HEK293 (cell line): ENCODE measurements at regions not wholly inside any gene's neighbourhood (a gene's known extent, or its start where the extent isn't known, plus 50 kb on each side); places are given as distances from the start of the nearest gene placed in this dataset.

Source experiments
- CTCF ChIP-seq: fragments of 450-650 bp; formaldehyde crosslinking; IDR thresholded peaks from 2 replicates; pipeline ENCODE4 v1.5.1; 2016; ENCODE audit warnings: missing biosample characterization, missing genetic modification characterization
- KLF8 ChIP-seq: fragments of 450-650 bp; formaldehyde crosslinking; IDR thresholded peaks from 2 replicates; pipeline ENCODE4 v1.5.1; 2016; ENCODE audit warnings: missing biosample characterization, missing genetic modification characterization
- REST ChIP-seq: fragments of 450-650 bp; formaldehyde crosslinking; IDR thresholded peaks from 2 replicates; pipeline ENCODE4 v1.5.1; 2016; ENCODE audit warnings: missing biosample characterization, missing genetic modification characterization
- ZBTB26 ChIP-seq: fragments of 450-650 bp; formaldehyde crosslinking; optimal IDR thresholded peaks from 2 replicates; pipeline ENCODE3; 2016; ENCODE audit warnings: missing biosample characterization, mild to moderate bottlenecking, missing genetic modification characterization
- ZBTB49 ChIP-seq: fragments of 450-650 bp; formaldehyde crosslinking; IDR thresholded peaks from 2 replicates; pipeline ENCODE4 v1.5.1; 2016; ENCODE audit warnings: missing biosample characterization, missing genetic modification characterization, low read depth
- ZFP37 ChIP-seq: fragments of 450-650 bp; formaldehyde crosslinking; IDR thresholded peaks from 2 replicates; pipeline ENCODE4 v1.5.1; 2016; ENCODE audit warnings: missing biosample characterization, missing genetic modification characterization
- ZNF16 ChIP-seq: fragments of 450-650 bp; formaldehyde crosslinking; IDR thresholded peaks from 2 replicates; pipeline ENCODE4 v1.5.1; 2016; ENCODE audit warnings: low read depth, missing biosample characterization, missing genetic modification characterization
- ZNF2 ChIP-seq: fragments of 450-650 bp; formaldehyde crosslinking; IDR thresholded peaks from 2 replicates; pipeline ENCODE4 v1.5.1; 2016; ENCODE audit warnings: missing biosample characterization, missing genetic modification characterization
- ZNF366 ChIP-seq: fragments of 450-650 bp; formaldehyde crosslinking; conservative IDR thresholded peaks from 2 replicates; pipeline ENCODE4 v1.5.1; 2016; ENCODE audit warnings: missing biosample characterization, missing genetic modification characterization
- ZNF391 ChIP-seq: fragments of 450-650 bp; formaldehyde crosslinking; IDR thresholded peaks from 2 replicates; pipeline ENCODE4 v1.5.1; 2016; ENCODE audit warnings: low read depth, missing biosample characterization, missing genetic modification characterization, borderline replicate concordance
- ZNF501 ChIP-seq: fragments of 450-650 bp; formaldehyde crosslinking; IDR thresholded peaks from 2 replicates; pipeline ENCODE4 v1.5.1; 2016; ENCODE audit warnings: missing biosample characterization, missing genetic modification characterization
- ZNF791 ChIP-seq: fragments of 450-650 bp; formaldehyde crosslinking; IDR thresholded peaks from 2 replicates; pipeline ENCODE4 v1.5.1; 2016; ENCODE audit warnings: missing biosample characterization, missing genetic modification characterization

- no peak for TF ChIP-seq CTCF (tag by site-specific recombination)
- no peak for TF ChIP-seq ZBTB26
- no peak for TF ChIP-seq ZNF501 (tag by site-specific recombination)
- no peak for TF ChIP-seq ZNF791
- no peak for TF ChIP-seq ZBTB49 (tag by site-specific recombination)
- TF ChIP-seq ZNF2 (tag by site-specific recombination), result no peak
- TF ChIP-seq ZNF366 (tag by site-specific recombination), result no peak
- no peak for TF ChIP-seq REST (tag by site-specific recombination)
- no peak for TF ChIP-seq ZNF16 (tag by site-specific recombination)
- TF ChIP-seq KLF8, result no peak
- no peak for TF ChIP-seq ZNF391
- TF ChIP-seq ZFP37 (tag by site-specific recombination), result no peak
Measured at GRCh38 chr5:34604119-34604675, 51.9 kb upstream of the RAI14 start.
